Hepatocyte (in vitro differentiated cells): ENCODE measurements at regions not wholly inside any gene's neighbourhood (a gene's known extent, or its start where the extent isn't known, plus 50 kb on each side); places are given as distances from the start of the nearest gene placed in this dataset.

ENCODE experiments used
- EZH2 ChIP-seq: fragments of 200-600 bp; sonication (generic); IDR thresholded peaks from 2 replicates; pipeline ENCODE4 v1.6.1; 2016; ENCODE audit warnings: antibody characterized with exemption, mild to moderate bottlenecking, borderline replicate concordance
- EZH2phosphoT487 ChIP-seq: fragments of 200-600 bp; sonication (generic); IDR thresholded peaks from one replicate; pipeline ENCODE4 v1.6.1; 2018; ENCODE audit warnings: antibody characterized with exemption, mild to moderate bottlenecking, low read depth, moderate library complexity; ENCODE audit not compliant: unreplicated experiment, severe bottlenecking
- TF ChIP-seq, protein P1 (sequence below): fragments of 200-600 bp; sonication (generic); IDR thresholded peaks from 2 replicates; pipeline ENCODE4 v1.5.1; 2016; ENCODE audit warnings: antibody characterized with exemption, mild to moderate bottlenecking; ENCODE audit not compliant: poor library complexity

DNA sequence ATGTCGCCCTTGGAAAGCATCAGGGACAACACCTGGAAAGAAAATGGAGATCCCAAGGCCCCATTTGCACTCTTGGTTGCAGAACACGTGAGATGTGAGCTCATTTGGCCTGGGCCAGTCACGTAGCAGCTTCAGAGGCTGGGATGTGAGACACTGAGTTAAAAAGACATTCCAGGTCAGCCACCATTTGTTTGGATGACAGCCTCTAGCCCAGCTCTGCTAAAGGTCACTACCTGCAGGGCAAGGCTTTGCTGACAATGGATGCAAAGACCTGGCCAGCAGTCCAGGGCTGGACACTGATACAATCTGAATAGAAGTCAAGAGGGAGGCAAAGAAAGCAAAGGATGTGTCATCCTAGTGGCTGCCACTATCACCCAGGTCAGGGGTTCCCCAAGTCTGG lies 83.9 kb upstream of the LRPPRC start:
- TF ChIP-seq, protein P1, sequence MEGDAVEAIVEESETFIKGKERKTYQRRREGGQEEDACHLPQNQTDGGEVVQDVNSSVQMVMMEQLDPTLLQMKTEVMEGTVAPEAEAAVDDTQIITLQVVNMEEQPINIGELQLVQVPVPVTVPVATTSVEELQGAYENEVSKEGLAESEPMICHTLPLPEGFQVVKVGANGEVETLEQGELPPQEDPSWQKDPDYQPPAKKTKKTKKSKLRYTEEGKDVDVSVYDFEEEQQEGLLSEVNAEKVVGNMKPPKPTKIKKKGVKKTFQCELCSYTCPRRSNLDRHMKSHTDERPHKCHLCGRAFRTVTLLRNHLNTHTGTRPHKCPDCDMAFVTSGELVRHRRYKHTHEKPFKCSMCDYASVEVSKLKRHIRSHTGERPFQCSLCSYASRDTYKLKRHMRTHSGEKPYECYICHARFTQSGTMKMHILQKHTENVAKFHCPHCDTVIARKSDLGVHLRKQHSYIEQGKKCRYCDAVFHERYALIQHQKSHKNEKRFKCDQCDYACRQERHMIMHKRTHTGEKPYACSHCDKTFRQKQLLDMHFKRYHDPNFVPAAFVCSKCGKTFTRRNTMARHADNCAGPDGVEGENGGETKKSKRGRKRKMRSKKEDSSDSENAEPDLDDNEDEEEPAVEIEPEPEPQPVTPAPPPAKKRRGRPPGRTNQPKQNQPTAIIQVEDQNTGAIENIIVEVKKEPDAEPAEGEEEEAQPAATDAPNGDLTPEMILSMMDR: no peak
- TF ChIP-seq EZH2: no peak
- TF ChIP-seq EZH2phosphoT487: no peak
